Right lobe of liver (tissue), 4 donors: ENCODE measurements at regions not wholly inside any gene's neighbourhood (a gene's known extent, or its start where the extent isn't known, plus 50 kb on each side); places are given as distances from the start of the nearest gene placed in this dataset.

Source experiments
- POLR2A ChIP-seq: fragments of 450-650 bp; IDR thresholded peaks from one replicate; pipeline ENCODE4 v1.6.1; 2017; ENCODE audit warnings: antibody characterized with exemption, mild to moderate bottlenecking
- TF ChIP-seq, protein P1 (sequence below), 4 donors: fragments of 200-600 bp in 3 of 4; fragments of 450-650 bp in 1 of 4; IDR thresholded peaks; one replicate each; pipeline versions ENCODE4 v1.5.1 to v1.8.0; 2016 to 2022; ENCODE audit warnings: antibody characterized with exemption in 4 of 4, mild to moderate bottlenecking in 2 of 4
- donor health status: DM: no; HTN: no; CAD: no.
- donor health status: DM: no; HTN: no; CAD: no.
- donor health status: DM: no; HTN: yes; CAD: no.

DNA sequence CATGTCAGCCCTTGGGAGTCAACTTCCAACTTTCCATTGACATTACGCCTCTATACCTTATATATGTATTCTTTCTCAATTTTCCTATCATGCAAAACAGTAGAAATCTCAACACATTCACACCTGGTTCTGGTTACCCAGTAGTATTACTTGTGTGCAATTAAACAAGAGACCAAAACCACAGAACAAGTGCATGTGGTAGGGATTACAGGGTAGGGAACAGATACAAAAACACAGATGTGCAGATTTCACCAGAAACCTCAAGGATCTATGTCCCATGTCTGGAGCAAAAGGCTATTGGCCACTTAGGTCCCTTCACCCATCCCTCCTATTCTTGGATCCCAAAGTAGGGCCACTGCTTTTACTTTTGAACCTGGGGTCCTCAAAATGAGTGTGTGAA is 143.6 kb upstream of the ZCCHC13 start:
- TF ChIP-seq, protein P1, sequence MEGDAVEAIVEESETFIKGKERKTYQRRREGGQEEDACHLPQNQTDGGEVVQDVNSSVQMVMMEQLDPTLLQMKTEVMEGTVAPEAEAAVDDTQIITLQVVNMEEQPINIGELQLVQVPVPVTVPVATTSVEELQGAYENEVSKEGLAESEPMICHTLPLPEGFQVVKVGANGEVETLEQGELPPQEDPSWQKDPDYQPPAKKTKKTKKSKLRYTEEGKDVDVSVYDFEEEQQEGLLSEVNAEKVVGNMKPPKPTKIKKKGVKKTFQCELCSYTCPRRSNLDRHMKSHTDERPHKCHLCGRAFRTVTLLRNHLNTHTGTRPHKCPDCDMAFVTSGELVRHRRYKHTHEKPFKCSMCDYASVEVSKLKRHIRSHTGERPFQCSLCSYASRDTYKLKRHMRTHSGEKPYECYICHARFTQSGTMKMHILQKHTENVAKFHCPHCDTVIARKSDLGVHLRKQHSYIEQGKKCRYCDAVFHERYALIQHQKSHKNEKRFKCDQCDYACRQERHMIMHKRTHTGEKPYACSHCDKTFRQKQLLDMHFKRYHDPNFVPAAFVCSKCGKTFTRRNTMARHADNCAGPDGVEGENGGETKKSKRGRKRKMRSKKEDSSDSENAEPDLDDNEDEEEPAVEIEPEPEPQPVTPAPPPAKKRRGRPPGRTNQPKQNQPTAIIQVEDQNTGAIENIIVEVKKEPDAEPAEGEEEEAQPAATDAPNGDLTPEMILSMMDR (IDR thresholded peaks at IDR 0.05), result no peak
- TF ChIP-seq POLR2A, result no peak
